ENCODE measurements at regions not wholly inside any gene's neighbourhood (a gene's known extent, or its start where the extent isn't known, plus 50 kb on each side); places are given as distances from the start of the nearest gene placed in this dataset.
"Not testable (repeated sequence)": the region's sequence is repeated elsewhere in the genome, so short reads cannot be mapped to it uniquely, and the experiment has no call there.

DNA sequence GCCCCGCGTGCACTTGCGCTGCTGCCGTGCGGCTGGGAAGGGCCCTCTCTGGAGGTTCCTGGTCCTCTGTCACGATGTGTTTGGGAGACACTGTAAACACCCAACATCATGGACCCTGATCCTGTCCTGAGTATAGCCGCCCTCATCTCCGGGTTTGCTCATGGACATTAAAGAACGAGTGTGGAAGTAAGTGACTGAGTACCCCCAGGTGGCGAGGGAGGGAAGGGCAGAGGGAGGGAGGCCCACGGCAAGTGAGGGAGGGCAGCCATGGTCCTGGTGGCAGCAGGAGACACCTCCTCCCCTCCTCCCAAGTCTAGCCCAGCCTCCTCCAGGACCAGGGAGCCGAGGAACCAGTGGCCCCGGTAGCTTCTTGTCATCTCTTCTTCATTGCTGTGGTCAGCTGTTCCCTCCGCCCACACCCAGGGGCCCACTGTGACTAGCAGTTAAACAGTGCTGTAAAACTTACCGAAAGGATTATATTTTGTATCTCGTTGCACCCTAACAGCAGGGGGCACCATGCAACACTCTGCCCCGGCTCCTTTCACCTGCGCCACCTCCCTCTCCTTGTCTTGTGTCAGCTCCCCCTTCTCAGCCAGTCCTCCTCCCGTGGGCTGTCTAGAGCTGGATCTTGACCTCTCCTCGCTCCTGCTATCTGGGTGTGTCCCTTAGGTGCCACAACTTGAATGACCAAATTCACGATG is 566.5 kb upstream of the B3GAT1 start:
- DNase-seq = no peak

DNA sequence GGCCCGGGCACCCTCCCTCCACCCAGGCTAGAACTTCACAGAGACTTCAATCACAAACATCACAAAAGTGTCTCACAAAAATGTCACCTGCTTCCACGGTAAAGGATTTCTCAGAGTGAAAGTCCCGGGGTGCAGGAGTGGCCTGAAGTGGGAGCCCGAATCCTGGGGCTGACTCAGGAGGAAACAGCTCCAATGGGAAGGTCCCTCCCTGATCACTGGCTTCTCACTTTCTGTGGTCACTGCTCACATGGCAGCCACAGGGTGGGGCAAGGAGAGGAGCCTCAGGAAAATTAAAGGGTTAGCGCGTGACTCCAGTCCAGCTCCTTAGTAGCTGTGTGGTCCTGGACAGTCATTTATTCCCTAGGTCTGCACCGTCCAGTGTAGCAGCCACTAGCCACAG is 564.5 kb upstream of the B3GAT1 start:
- DNase-seq = no peak

DNA sequence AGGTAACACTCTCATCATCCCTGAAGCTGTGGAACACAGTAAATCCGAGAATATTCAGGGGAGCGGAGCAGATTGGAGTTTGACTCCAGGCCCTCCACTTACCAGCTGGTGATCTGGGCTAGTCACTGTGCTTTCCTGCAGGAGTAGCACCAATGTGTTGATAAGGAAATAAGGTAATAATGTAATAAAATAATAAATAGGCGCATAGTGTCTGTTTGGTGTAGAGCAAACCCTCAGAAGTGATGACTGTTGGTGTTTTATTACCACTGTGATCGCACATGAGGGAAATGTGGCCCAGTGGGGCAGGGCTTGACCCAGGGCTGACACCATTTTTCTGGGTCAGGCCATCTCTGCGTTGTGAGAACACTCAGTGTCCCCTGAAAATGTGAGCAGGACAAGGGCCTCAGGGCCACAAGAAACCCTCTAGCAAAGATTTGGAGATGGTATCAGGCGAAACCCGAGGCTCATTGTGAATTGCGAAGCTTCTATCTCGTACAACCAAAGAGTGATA is 563.9 kb upstream of the B3GAT1 start:
- DNase-seq = no peak

DNA sequence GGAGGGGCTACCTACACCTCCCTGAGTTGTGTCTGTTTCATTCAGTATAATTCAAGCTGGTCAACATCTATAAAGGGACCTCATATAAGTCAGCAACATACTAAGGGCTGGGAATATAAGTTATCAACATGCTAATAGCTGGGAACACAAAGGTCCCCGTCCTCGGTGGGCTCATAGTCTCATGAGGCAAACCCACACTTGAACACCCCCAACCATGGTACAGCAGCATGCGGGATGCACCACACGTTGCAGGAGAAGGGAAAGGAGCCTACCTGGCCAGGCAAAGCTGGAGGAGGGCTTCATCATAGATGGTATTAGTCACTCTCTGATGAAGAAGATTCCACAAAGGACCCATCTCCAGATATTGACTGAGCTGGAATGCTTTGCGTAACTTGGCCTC is 561.8 kb upstream of the B3GAT1 start:
- no peak for DNase-seq

DNA sequence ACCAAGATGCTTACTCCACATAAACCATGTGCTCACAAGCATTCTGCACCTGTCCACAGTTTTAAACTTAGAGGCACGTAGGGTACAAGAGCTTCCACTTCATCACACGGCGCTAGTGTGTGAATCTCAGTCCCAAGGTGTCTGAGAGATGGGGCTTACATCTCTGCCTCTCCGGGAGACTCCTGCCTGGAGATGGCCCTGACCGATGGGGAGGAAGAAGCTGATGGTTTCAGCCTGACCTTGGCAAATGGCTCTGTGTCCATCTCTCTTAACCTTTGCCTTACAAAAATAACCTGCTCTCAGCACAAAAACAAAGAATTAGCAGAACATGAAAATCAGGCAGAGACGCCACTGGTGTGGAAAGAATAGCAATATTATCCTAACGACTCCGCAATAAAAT is 559.3 kb upstream of the B3GAT1 start:
- DNase-seq = no peak

DNA sequence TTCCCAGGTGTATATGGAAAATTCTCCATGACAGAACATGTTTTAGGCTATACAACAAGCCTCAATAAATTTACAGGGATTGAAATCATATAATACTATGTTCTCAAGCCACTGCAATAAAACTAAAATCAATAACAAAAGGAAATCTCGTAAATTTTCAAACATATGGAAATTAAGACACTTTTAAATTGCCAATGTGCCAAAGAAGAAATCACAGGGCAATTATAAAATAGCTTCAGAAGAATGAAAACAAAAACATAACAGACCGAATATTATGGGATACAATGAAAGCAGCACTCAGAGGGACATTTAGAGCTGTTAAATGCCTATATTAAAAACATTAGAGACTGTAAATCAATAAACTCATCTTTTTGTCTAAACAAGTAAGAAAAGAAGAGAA is 555.7 kb upstream of the B3GAT1 start:
- no peak for DNase-seq

DNA sequence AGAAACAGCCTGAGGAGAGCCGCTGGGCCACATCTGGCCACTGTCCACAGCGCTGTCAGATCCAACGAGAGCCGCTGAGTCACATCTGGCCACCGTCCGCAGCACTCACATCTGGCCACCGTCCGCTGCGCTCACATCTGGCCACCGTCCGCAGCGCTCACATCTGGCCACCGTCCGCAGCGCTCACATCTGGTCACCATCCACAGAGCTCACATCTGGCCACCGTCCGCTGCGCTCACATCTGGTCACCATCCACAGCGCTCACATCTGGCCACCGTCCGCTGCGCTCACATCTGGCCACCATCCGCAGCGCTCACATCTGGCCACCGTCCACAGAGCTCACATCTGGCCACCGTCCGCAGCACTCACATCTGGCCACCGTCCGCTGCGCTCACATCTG is 549.3 kb upstream of the B3GAT1 start:
- not testable (repeated sequence) for DNase-seq

DNA sequence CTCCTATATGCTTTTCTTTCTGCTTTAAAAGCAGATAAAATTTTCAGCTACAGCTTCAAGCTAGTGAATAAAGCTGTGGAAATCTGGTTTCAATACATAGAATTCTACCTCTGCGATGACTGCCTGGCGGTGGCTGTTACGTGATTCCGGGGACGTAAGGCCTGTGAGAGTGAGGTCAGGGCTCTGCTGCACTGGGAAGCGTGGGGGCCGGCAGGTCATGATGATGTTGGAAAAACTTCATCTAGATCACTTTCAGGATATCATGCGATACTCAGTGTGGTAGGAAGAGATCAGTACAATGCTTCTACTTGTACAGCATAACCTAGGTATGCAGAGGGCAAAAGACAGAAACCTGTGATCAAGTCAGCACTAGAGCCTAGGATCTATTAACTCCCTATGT is 546.8 kb upstream of the B3GAT1 start:
- DNase-seq = no peak

DNA sequence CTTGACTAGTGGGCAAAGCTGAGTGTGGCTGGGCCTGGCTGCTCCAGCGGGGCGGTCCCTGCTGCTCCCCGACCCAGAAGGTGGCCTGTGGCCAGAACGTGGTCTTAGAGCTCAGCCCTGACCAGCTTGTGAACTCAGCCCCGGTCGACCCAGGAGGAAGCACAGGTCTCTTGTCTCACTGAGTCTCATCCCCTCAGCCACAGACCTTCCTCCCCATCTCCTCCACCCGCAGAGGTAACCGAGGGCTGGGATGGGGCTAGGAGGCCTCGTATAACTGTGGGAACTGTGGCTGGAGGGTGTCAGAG is 546.2 kb upstream of the B3GAT1 start:
- no peak for DNase-seq

DNA sequence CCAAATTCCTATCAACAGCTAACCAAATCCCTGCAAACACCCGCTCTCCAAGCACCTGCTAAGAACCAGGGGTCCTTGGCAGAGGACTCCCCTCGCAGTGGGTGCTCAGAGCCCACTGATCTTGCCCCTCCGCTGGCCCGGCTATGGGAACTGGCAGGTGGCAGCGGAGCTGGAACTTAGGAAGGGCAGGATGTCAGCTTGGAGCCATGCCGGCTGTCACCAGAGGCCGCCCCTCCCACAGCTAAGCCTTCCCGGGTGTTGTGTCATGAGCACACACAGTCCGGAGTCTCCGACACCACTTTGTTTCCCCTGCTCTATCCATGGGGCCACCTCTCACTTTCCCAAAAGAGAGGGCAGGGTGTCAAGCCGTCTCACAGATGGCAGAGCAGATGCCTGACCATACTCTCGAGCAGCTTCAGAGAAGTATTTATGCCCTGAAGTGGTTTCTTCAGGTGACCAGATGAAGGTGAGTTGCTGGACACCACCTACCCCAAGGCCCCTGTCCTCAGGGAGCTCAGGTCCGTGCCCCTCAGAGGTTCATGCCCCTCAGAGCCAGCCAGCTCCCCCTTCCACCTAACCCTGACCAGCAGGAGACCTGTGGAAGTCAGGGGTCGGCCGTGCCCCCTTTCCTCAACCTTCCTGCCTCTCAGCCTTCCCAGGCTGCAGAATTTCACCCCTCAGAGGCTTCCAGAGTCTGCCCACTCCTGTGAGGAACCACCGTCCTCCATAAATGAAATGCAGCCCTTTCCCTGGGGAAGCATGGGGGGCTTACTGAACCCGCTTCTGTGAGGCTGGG is 545.7 kb upstream of the B3GAT1 start:
- DNase-seq = no peak

DNA sequence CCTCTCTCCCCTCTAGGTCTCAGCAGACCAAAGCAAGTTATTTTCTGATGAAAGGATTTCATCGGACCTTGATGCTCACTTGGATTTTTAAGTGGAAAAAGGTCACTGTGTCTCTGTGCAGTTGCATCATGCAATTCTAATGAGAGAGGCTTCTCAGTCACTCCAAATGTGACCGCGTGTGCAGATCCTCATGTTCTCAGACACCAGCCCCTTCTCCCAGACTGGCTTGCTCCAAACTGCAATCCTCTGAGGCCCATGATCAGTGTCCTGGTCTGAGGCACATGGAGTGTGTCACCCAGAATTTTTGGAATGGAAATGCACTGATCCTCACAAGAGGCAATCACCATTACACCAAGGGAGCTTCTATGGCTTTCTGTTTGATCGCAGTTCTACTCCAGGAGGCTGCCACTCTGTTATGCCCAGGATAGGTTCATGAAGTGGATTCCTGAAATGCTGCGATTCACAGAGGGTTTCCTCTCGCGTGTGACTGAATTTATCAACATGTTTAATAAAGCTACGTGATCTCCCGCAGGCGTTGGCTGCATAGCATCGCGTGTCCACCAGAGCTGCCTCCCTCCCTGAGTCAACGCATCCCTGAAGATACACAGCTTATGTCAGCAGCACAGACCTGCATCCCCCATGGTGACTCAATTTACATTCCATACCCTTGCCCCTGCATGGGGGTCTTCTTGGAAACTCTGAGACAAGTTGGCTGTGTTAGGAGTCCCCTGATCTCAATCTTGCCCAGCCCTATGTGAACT is 544.6 kb upstream of the B3GAT1 start:
- DNase-seq = no peak

DNA sequence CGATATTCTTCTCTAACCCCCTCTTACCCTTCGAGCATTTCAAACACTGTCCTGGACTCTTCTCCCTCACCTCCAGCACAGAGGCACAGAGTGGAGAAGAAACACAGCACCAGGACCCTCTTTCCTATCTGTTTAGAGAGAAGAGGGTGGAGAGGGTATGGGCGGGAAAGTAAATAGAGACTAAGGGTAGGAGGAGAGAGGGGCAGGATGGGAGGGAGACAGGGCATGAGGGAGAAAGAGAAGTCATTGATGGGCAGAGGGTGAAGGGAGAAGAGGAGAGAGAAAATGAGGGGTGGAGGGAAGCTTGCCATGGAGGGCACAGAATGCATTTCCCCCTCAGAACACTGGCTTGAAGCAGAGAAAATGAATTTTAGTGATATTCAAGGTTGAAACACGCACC is 543.9 kb upstream of the B3GAT1 start:
- not testable (repeated sequence) for DNase-seq

DNA sequence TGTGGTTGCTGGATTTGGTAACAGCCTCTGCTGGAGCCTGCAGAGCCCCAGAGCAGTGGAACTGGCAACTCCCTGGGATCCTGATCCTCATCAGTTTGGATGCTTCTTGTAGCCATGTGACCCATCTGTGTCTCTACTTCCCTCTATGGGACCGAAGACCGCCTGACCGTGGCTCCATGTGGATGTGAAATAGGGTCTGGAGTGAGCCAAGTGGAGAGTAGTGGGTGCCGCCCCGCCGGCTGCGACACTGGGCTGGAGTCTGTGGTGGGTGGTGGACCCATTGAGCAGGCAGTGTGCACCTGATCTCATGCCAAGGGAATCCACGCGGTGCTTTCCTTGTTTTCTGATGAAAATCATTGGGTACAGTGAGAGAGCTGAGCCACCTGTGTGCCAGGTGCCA is 543.2 kb upstream of the B3GAT1 start:
- DNase-seq = no peak

DNA sequence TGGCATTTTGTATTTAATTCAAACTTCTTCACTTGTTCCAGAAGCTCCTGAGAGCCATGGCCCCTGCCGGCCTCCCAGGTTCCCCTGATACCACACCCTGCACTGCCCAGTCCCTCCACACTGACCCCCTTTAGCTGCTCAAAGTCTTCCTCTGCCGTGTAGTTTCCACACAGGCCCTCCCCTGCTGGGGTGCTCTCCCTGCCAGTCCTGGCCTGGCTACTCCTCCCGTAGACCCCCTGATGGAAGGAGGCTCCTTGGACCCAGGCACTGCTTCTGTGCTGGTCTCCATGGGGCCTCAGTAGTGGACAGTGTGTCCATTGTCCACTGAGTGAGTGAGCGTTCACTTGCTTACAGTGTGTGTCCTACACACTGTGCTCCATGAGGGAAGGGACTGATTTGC is 542.4 kb upstream of the B3GAT1 start:
- not testable (repeated sequence) for DNase-seq

DNA sequence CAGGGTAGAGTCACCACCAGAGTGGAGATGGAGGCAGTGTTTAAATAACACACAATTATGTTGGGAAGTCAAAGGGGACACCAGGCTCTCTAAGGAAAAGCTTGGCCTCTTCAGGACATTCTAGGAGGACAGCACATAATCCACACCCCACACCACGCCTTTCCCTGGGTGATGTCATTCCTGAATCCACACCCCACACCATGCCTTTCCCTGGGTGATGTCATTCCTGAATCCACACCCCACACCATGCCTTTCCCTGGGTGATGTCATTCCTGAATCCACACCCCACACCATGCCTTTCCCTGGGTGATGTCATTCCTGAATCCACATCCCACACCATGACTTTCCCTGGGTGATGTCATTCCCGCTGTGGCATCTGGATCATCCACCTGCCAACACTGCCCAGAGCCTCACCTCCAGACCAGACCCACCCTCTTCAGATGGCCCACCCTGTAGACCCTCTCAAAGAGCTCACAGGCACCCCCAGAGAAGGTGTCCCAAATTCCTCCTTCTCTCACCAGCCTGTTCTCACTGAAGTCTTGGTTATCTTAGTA is 541.5 kb upstream of the B3GAT1 start:
- DNase-seq = not testable (repeated sequence)

DNA sequence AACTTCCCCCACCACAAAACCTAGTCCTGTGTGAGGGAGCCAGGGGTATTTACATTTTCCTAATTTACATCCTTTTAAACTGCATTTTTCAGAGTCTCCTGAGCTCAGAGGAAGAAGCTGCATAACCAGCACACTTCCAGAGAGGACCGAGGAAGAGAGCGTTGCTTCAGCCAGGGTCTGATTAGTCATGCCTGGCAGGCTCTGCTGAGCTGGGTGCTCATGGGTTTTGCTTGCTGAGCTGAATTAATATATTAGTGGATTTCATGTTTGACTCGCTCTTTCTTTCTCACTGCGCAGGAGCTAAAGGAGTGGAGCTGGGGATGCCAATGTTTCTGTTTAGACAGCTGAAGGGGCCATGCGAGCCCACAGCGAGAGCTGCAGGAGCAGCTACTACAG is 539.3 kb upstream of the B3GAT1 start:
- no peak for DNase-seq

DNA sequence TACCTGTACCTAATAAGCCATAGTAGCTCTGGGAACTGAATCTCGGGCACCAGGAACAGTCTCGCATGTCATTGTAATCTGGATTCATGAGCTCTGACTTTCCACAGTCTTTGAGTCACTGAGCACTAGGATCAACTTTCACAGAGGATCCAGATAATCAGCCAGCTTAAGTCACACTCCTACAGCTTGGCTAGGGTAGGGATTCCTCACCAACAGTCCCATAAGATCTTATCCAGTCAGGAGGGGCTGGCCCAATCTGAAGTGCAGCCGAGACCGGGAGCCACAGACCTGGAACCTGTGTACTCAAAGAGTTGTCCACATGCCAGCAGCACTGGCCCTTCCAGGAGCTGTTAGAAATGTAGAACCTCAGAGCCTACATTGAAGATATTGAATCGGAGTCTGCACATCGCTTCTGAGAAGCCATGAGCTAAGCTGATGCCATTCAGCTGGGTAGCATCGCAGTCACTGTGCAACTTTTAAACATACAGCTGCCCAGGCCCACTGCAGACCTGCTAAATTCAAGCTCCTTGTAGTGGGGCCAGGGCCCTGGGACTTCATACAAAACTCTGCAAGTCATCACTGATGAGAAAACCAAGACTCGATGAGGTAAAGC is 538.8 kb upstream of the B3GAT1 start:
- DNase-seq = no peak

DNA sequence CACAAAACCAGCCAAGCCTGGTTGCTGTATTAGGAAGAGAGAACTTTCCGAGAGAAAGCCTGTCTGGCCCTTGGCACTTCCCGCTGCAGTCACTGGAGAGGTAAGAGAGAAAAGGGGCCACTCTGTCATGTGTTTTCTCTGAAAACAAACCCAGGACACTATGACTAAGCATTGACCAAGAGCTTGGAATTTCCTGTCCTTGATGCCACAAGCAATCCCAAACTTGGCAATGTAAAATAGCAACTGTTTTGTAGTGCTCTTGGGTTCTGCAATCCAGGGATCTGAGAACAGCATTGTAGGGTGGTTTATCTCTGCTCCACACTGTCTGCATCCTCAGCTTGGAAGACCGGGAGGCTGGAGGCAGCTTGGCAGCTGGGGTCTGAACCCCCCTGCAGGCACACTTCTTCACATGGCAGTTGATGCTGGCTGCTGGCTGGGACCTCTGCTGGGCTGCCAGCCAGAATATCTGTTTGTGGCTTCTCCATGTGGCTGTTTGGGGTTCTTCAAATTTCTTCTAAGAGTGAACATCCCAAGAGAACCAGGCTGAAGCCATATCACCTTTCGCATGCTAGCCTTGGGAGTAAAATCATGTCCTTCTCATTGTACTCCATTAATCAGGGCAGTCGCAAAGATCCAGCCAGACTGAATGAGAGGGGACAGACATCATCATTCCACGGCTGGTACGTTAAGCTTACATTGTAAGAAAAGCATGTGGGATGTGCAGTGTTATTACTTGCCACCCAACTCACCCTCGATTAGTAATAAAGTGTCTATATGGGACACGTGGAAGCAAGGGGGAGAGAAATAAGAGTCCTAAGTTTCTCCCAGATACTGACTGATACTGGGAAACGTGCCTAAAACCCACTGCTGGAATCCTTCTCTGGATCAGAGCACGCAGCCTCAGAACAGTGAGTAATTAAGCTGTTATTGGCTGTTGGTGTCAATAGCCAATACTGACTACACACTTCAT is 537.4 kb upstream of the B3GAT1 start:
- DNase-seq = peak; percentile 21

DNA sequence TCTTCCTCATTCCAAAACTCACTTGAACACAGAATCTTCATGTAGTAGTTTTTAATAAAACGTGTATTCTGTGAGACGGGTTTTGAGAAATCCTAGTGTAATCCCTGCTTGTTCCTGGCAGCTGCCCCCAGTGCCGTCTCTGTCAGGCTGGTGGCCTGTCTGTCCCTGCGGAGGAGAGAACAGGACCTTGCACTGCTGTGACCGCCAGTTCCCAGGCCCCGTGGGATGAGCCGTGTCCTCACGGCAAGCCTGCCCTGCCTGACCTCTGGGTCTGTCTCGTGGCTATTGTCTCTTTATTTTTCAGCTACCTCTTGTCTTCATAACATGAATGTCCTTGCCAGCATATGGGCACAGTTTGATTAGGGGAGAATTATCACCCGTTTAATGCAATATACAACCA is 535.5 kb upstream of the B3GAT1 start:
- no peak for DNase-seq

DNA sequence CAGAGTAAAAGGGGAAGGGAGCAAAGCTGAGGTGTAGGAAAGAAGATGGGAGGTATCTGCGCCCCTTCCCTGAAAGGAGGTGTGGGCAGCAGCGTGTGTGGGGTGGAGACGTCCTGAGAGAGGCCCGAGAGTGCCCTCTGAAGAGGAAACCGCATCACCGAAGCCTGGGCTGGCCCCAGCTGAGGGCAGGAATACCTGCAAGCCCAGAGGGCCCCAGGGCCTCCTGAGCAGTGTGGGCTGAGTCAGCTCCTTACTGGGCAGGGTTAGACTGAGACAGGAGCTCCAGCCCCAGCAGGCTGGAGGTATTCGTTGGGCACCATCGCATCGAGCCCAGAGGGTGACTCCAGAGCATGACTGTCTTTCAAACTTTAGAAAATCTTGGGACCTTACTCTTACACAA is 534.0 kb upstream of the B3GAT1 start:
- no peak for DNase-seq

DNA sequence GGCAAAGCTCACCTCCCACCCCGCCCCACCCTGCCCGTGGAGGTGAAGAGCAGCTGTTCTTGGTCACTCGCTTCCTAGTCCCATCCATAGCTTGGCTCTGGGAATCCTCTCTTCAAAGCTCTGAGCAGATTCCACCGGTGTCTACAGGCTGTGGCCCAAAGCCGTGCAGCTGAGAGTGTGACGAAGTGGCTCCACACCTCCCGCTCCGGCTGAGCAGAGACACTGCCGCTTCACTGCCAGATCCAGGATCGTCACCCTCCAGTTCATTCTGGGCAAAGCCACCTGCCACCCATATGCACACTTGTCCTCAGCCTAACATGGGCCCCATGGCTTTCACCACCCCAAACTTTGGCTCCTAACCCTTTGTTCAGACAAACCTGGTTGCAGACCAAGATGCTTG is 532.9 kb upstream of the B3GAT1 start:
- no peak for DNase-seq

DNA sequence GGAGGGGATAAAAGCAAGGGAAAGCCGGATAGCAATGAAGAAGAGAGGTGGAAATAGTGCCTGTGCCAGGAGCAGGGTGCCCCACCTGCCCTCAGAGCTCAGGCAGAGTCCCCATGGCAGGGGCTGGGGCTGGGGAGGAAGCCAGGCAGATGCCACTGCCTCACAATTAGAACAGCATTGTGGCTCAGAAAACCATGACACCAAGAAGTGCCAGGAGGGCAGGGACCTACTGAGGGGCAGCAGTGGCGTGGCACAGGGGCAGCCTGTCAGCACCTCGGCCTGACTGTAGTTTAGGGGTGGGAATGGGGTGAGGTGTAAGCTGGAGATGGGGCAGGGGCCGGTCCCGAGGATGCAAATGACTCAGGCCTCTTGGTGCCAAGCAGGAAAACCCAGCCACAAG is 532.1 kb upstream of the B3GAT1 start:
- no peak for DNase-seq
